ENCODE measurements at regions not wholly inside any gene's neighbourhood (a gene's known extent, or its start where the extent isn't known, plus 50 kb on each side); places are given as distances from the start of the nearest gene placed in this dataset.

DNA sequence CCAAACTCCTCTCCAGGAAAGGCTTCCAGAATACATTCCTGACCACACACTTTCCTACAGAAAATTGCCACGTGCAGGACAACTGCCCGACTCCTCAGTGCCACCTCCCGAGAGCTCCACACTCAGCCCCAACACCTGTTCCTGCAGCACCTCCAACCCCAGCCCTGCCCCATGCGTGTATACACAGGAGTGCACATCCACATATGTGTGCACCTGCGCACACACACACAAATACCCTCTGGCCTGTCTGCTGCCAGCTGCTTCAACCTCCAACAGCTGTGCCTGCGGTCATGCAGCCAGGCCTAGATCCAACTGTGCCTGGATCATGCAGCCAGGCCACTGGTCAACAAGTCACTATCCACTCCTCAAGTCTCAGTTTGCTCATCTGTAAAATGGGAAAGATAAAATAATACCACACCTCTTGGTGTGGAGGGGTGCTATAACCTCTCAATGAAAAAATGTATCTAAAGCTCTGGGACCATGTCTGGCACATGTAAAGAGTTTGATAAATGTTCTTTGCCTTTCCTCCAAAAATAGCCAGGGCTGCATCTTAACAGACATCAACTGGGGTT is 152.1 kb upstream of the ID2 start:
- TF ChIP-seq SP2 (IDR thresholded peaks at IDR 0.05; ENCODE audit: extremely low read depth, low read depth, low read length, poor library complexity, severe bottlenecking) = no peak
- TF ChIP-seq CEBPB (tag; IDR thresholded peaks at IDR 0.05) = no peak

Measured in K562 (cell line).